Urothelium cell line (cell line): ENCODE measurements at regions not wholly inside any gene's neighbourhood (a gene's known extent, or its start where the extent isn't known, plus 50 kb on each side); places are given as distances from the start of the nearest gene placed in this dataset.

Source experiments
- DNase-seq: peaks from one replicate; pipeline ENCODE4 v3.0.0; 2011; ENCODE audit warnings: low spot score, mixed read lengths
- FAIRE-seq: peaks from 2 replicates; lab custom pipeline; 2011; peaks lifted over from hg19 to GRCh38; lab: Jason Lieb, UNC

GRCh38 chr20:24813080-24813479 is 136.0 kb upstream of the CST7 start:
- FAIRE-seq, result peak; percentile 85
- DNase-seq, result no peak

GRCh38 chr20:24813496-24813895 is 135.6 kb upstream of the CST7 start:
- no peak for FAIRE-seq
- DNase-seq, result no peak

DNA sequence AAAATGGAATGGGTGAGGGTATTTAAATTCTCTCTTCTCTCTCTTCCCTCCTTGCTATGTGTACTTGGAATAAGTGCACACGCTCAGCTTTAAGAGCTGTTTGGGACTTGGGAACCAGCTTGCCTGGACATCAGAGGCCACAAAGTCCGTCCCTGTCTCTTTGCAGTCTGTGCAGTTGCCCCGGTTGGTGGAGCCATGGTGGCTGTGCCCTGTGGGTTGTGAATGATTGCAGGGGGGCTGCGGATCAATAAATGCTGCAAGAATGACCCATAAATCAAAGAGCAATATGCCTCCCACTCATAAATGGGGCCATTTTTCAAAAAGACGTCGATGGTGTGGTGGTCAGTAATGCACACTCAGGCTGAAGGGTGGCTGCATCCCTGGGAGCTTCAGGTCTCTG is 135.1 kb upstream of the CST7 start:
- DNase-seq (no peak), FAIRE-seq (no peak)

DNA sequence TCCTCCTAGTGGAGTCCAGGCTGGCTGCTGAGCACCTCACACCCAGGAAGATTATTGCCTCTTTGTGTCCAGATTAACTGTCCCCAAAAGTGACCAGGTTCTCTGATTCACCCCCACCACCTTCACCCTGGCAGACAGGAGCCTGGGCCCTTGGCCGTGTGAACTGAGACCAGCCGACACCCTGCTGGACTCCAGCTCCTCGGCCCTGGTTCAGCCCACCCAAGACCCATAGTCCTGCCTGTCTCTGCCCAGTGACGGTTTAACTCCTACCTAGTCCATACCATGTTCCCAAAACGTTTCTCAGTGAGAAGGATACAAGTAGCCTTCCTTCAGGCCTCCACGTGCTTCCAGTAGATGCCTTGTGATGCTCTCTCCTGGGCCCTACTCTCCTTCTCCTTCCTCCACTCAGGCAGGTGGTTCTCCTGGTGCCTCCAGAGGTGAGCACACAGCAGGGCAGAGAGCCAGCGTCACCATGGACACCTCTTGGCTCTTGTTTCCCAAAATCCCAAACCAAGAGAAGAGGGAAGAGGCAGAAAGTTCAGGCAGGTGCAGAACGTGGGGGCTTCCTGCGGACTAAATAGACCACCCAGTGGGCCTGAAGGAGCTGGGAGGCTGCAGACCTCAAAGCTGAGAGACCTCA is 134.4 kb upstream of the CST7 start:
- no peak for DNase-seq
- FAIRE-seq, result no peak

- no peak for DNase-seq
- FAIRE-seq, result no peak
These were observed 133.8 kb upstream of the CST7 start for GRCh38 chr20:24815196-24815815.

DNA sequence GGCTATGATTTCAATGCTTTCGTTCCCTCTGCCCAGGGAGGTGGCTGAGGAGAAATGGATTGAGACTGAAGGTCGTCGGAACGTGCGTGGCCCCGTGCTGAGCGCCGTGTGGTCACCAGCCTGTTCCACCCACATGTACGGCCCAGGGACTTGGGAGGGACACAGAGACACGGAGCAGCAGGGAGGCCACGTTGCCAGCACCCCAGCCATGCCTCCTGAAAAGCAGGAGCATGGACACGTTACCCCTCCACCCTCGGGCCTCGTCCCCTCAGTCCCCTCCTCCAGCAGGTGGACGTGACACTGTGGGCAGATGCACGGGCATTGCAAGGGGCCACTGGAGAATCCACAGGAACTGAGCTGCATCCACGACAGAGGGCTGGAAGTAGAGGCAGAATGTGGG is 133.1 kb upstream of the CST7 start:
- DNase-seq, result no peak
- FAIRE-seq, result no peak

DNA sequence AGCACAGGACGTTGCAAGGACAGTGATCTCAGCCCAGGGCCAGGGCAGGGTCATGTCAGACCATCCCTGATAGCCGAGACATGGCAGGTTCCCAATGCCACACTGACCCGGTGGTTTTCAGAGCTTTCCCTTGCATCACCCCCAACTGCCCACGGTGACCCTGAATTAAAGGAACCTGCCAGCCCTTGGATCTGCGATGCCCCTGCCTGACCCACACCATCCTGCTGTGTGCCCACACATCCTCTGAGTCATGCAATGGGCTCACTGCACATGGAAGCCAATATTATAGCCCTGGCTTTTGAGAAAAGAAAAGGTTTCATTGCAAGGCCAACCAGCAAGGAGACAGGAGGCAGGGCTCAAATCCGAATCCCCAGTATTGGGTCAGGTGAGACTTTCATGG is 132.6 kb upstream of the CST7 start:
- FAIRE-seq, result no peak
- DNase-seq, result no peak

DNA sequence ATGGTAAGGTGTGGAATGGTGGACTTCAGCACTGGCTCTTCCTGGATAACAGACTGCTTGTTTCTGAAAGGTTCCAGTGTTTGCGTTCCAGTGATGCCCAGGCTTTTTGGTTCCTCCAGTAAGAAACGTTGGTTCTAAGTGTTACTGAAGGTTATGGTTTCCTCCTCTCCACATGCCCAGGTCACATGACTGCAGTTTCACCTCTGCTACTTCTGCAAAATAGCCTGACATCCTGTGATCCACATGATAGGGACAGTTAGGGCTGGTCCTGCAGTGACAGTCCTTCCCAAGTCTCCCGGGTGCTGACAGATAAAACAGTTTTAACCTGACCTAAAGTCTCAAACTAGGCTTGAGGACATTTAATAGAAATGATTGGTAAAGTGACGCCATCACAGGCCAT is 132.2 kb upstream of the CST7 start:
- DNase-seq (no peak), FAIRE-seq (no peak)

DNA sequence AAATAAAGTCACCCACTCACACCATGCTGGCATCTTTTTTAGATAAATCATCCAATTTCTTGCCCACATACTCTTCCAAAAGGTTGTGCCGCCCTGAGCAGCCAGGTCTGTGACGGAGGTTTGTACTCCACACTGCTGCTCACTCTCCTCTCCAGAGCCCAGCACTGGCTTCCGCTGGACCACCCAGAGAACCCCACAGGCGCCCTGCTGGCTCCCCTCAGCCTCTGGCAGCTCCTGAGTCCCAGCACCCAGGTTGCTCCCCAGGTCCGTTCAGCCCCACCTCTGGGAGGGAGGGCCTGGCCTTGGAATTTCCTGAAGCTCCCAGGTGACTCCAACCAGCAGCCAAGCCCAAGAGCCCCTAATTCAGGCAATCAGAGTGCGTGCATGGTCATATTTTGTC is 131.7 kb upstream of the CST7 start:
- DNase-seq, result no peak
- FAIRE-seq, result no peak

GRCh38 chr20:24818056-24818455 is 131.0 kb upstream of the CST7 start:
- FAIRE-seq, result no peak

GRCh38 chr20:24819331-24819965 is 129.6 kb upstream of the CST7 start:
- DNase-seq (no peak), FAIRE-seq (no peak)

More at GRCh38 chr20:24818056-24818455, 131.0 kb upstream of the CST7 start:
- no peak for DNase-seq

DNA sequence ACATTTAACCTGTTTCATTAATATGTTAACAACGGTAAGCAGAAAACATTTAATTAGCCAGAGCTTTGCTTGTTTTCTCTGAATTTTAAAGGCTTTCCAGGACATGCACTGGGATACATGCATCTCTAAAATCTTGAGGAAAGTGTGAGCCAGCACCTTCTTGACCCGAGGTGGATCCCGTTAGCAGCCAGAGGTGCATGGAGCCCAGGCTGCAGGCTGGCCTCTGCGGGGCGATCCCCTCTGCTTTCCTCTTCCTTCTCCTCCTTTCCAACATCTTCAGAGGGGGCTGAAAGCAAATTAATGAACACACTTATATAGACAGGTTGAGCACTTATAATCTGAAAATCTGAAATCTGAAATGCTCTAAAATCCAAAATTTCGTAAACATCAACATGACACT is 128.7 kb upstream of the CST7 start:
- DNase-seq (no peak), FAIRE-seq (no peak)

DNA sequence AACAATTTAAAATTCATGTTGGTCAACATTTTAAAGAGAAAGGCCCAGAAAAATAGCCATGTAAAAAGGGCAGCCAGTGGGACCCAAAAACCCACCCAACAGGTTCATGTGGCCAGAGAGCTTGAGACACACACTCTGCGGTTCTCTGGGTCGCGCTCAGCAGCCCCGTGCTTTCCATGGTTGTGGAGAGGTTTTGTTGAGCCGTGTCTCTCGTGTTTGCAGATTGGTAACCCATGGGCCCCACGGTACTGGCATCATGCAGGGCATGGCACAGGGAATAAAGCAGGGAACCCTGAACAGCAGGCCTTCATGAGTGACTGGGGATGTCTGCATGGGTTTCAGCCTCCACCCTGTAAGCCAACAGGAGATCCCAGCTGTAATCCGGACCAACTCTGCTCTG is 127.7 kb upstream of the CST7 start:
- no peak for FAIRE-seq

DNA sequence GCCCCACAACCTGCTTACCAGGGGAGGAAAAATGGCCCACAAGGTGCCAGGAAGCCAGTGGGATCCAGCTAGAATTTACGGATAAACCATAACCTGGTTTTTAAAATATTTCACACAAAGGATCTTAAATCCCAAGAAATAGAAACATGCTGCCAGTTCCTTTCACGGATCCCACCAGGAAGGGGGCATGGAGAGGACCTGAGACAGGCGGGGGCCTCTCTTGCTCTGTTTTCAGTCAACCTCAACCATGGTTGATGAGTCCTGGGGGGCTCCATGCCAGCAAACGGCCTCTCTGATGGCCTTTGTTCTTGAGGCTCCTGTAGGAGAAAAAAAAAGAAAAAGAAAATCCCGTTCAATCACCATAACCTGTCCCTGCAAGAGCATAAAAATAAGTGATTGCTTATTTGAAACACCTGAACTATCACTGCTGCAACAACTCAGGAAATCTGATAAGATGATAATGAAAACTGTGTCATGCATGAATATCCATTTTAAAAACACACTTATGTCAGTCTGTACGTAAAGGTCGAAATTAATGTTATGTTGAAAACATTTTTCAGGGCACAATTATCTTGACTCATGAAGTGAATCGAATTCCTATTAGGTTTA is 125.8 kb upstream of the CST7 start:
- no peak for DNase-seq
- no peak for FAIRE-seq

More for the DNA sequence above, 127.7 kb upstream of the CST7 start:
- DNase-seq, result no peak

DNA sequence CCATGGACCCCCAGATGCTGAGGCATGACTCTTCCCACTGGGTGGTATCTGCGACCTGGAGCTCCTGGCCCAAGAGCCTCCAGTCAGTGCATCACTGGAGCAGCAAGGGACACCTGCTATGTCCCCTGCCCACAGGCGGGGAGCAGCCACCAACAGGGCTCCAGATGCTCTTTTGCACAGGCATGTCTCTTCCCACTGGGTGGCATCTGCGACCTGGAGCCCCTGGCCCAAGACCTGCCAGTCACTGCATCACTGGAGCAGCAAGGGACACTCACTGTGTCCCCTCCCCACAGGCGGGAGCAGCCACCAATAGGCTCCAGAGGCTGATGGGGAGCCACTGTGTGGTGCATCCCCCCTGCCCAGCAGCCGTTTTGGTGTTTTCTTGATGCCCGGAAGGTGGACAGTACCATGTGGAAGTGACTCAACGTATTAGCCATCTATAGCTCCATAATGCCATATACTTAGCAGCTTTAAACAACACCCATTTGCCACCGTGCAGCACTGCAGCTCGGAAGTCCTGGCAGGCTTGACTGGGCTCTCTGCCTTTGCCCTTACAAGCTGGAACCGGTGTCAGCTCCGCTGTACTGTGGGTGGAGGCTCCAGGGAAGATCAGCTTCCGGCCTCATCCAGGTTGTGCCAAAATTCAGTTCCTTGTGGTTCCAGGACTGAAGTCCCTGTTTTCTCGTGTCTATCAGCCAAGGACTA is 124.9 kb upstream of the CST7 start:
- FAIRE-seq, result no peak
- DNase-seq, result no peak

DNA sequence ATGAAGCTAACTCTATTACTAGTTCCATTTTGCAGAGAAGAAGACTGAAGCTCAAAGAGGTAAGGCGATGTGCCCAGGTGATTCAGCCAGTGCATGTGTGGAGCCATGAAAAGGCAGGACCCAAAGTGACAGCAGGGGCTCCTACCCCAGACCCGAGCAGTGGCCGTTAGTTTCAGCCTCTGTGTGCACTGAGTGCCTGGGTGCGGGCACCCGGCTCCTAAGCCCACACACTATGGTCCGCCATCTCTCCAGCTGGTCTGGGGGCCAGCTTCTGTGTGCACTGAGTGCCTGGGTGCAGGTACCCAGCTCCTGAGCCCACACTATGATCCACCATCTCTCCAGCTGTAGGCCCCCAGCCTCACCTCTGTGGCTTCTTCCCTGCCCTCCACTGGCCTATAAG is 123.5 kb upstream of the CST7 start:
- DNase-seq, result no peak
- FAIRE-seq, result no peak

DNA sequence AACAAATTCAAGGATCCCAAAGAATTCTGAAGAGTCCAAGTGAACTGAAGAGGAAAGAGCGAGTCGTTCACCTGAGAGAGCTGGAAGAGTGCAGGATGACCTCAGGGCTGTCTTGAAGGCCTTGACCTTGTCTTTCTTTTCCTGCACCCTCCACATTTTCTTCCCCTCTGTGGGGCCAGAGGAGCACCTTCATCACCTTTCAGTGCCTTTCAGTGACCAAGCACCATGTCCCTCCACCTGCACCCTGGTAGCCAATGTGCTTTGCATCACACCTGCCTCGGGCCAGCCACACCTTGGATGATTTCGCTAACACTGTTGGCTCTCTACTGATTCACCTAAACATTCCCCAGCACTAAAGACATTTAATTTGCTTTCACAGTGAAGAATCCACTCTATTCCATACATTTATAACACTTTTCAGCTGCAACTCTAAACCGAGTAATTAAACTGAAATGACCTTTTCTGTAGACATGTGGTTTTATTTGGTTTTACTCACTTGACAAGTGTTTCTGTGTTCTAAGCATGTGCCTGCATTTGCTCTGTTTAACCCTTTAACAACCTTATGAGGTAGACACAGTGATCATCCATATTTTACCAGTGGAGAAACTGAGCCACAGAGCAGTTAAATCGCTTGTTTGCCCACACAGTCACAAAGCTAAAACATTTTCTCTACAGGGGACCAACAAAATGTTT is 121.3 kb upstream of the CST7 start:
- no peak for FAIRE-seq
- DNase-seq, result no peak

DNA sequence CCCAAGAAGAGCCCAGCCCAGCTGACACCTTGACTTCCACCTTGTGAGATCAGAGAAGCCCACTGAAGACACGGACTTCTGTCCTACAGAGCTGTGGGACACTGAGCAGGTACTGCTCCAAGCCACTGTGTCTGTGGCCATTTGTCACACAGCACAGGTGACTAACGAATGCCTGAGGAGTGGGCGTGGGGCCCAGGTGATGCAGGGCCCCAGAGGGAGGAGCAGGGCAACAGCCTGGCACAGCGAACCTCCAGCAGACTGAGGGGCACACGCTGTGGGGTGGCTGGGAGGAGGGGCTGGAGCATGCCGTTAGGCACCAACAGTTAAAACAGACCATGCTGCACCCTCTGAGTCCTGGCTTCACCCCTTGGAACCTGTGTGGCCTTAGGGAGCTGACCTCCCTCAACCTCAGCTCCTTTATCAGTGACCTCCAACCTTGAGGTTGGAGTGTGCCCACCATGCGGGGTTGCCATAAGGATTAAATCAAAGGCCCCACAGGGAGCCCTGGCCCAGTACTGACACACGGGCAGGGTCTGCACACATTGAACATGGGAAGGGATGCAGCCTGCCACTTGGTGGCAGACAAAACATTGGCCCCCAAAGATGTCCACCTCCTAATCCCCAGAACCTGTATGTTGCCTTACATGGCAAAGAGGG is 119.9 kb upstream of the CST7 start:
- FAIRE-seq (no peak), DNase-seq (no peak)

DNA sequence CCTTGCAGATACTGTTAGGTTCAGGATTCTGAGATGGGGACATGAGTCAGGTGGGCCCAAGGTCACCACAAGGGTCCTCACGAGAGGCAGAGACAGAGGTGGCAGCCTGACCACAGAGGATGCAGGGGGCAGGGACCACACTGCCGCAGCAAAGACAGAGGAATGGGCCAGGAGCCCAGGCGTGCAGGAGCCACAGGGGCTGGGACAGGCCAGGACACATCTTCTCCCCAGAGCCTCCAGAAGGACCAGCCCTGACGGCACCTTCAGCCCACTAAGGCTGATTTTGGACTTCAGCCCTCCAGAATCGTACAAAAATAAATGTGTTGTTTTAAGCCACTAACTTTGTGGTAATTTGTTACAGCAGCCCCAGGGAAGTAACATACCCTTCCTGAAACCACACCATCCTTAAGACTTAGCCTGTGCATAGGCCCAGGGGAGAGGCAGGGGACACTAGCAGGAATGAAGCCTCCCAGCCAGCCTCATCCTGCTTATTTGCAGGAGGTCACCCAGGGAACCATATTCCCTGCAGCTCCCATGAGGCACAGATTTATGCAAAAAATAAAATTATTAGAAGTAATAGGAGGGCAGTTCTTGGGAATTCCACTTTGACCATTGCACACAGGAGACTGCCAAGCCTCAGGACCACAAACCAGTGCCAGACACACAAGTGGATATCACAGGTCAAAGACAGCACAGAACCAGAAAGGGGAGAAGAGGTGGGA is 119.3 kb upstream of the CST7 start:
- no peak for DNase-seq
- no peak for FAIRE-seq

- DNase-seq, result no peak
- FAIRE-seq, result no peak
These were observed 118.4 kb upstream of the CST7 start for GRCh38 chr20:24830649-24831048.
